K562 (cell line): ENCODE measurements at regions not wholly inside any gene's neighbourhood (a gene's known extent, or its start where the extent isn't known, plus 50 kb on each side); places are given as distances from the start of the nearest gene placed in this dataset.
A peak's percentile ranks its signal among the peaks of the same experiment; 100 is the strongest.

Source experiments
- ATAC-seq: fragments of 200-7000 bp; cut with Tn5 transposase; 3 replicates; pipeline ENCODE4 v1.9.1; 2020; ENCODE audit warnings: moderate library complexity
- BruUV-seq: library from RNA; stranded (reverse); fragments of 400-500 nt; replicated peaks from 2 replicates; lab custom pipeline; 2021; lab: Mats Ljungman, UMichigan
- CTCF ChIA-PET: fragments of 300-600 bp; formaldehyde crosslinking; extraction: SDS; loops from one replicate; lab custom pipeline; 2021; ENCODE audit warnings: low intra/inter-chr PET ratio; lab: Yijun Ruan, JAX
- POLR2A ChIA-PET: fragments of 300-600, 350-650 bp; sonication (Branson Sonifier 250); formaldehyde crosslinking; extraction: SDS; loops from one replicate; lab custom pipeline; 2021; ENCODE audit warnings: antibody characterized with exemption, inconsistent platforms; lab: Yijun Ruan, JAX
- DNase-seq, 4 experiments: peaks; one replicate each; pipeline versions ENCODE4 v3.0.0 to v3.0.0-alpha.2; 2011 to 2018; ENCODE audit warnings: low spot score in 3 of 4, mixed read lengths in 3 of 4; ENCODE audit errors: extremely low read depth in 1 of 4
- FAIRE-seq: peaks from 2 replicates; lab custom pipeline; 2011; peaks lifted over from hg19 to GRCh38; lab: Jason Lieb, UNC
- H2AFZ ChIP-seq: 2 replicates; pipeline ENCODE4 v1.6.0; 2011; ENCODE audit warnings: low read depth, low read length, control low read depth, inconsistent platforms
- H3K27ac ChIP-seq: fragments of 200-600 bp; 3 replicates; pipeline ENCODE4 v1.8.0; 2011; ENCODE audit warnings: low read depth, mild to moderate bottlenecking, control low read depth, inconsistent platforms, low read length, moderate library complexity, mixed read lengths; ENCODE audit errors: extremely low read depth
- H3K27me3 ChIP-seq, 2 experiments: fragments of 300-600 bp in 1 of 2; 2 replicates in 1 of 2; 3 replicates in 1 of 2; pipeline versions ENCODE4 v1.6.0 to v1.8.0; 2011; ENCODE audit warnings: inconsistent platforms in 2 of 2, low read length in 2 of 2, mild to moderate bottlenecking in 1 of 2, mixed read lengths in 1 of 2, moderate library complexity in 1 of 2; ENCODE audit not compliant: control insufficient read depth in 2 of 2, insufficient read depth in 2 of 2
- H3K36me3 ChIP-seq: fragments of 300-600 bp; 3 replicates; pipeline ENCODE4 v1.8.0; 2011; ENCODE audit warnings: mild to moderate bottlenecking, low read length, inconsistent platforms; ENCODE audit not compliant: control insufficient read depth, insufficient read depth
- H3K4me1 ChIP-seq, 2 experiments: fragments of 200-600 bp in 1 of 2; replicated peaks in 1 of 2; 2 replicates in 1 of 2; 3 replicates in 1 of 2; pipeline versions ENCODE4 v1.5.1 to v1.8.0; 2011; ENCODE audit warnings: inconsistent platforms in 2 of 2, low read length in 2 of 2, mild to moderate bottlenecking in 1 of 2, mixed read lengths in 1 of 2, moderate library complexity in 1 of 2; ENCODE audit not compliant: control insufficient read depth in 2 of 2, insufficient read depth in 2 of 2
- H3K4me2 ChIP-seq: 2 replicates; pipeline ENCODE4 v1.6.1; 2011; ENCODE audit warnings: low read length, control low read depth, inconsistent platforms, mixed read lengths; ENCODE audit not compliant: insufficient read depth
- H3K4me3 ChIP-seq: fragments of 200-600 bp; sonication (generic), shearing (Covaris generic); 2 replicates; pipeline ENCODE4 v1.5.1; 2016; ENCODE audit warnings: control low read depth, inconsistent platforms
- H3K79me2 ChIP-seq: fragments of 200-600 bp; 3 replicates; pipeline ENCODE4 v1.8.0; 2011; ENCODE audit warnings: low read length, inconsistent platforms; ENCODE audit not compliant: control insufficient read depth, insufficient read depth
- H3K9ac ChIP-seq, 2 experiments: 2 replicates each; pipeline versions ENCODE4 v1.6.0 to v1.6.1; 2011; ENCODE audit warnings: low read depth in 2 of 2, low read length in 2 of 2, control low read depth in 1 of 2, inconsistent platforms in 1 of 2, mild to moderate bottlenecking in 1 of 2, mixed read lengths in 1 of 2; ENCODE audit not compliant: insufficient read depth in 1 of 2
- H3K9me1 ChIP-seq: one replicate; pipeline ENCODE4 v1.6.0; 2011; ENCODE audit warnings: inconsistent platforms, mild to moderate bottlenecking, low read length, moderate library complexity; ENCODE audit not compliant: control insufficient read depth, insufficient read depth
- H3K9me3 ChIP-seq: replicated peaks from 2 replicates; pipeline ENCODE4 v1.5.1; 2011; ENCODE audit warnings: low read depth, low read length, inconsistent platforms; ENCODE audit not compliant: control insufficient read depth, insufficient read depth
- H4K20me1 ChIP-seq: replicated peaks from 2 replicates; pipeline ENCODE4 v1.6.1; 2011; ENCODE audit warnings: low read length, inconsistent platforms, mixed read lengths; ENCODE audit not compliant: control insufficient read depth, insufficient read depth
- EGR1 ChIP-seq: fragments of 450-650 bp; conservative IDR thresholded peaks from 2 replicates; pipeline ENCODE4 v1.6.1; 2017; ENCODE audit warnings: mild to moderate bottlenecking
- MAZ ChIP-seq, 2 experiments: fragments of 450-650 bp in 1 of 2; sonication (generic) in 1 of 2; formaldehyde crosslinking; IDR thresholded peaks in 1 of 2; conservative IDR thresholded peaks in 1 of 2; 2 replicates each; pipeline versions ENCODE4 v1.4.0 to v1.5.0; 2020; ENCODE audit warnings: mild to moderate bottlenecking in 1 of 2, missing genetic modification reagents in 1 of 2
- NFRKB ChIP-seq: fragments of 450-650 bp; IDR thresholded peaks from 2 replicates; pipeline ENCODE4 v1.6.1; 2016; ENCODE audit warnings: low read depth
- REST ChIP-seq, 2 experiments: fragments of 450-650 bp; formaldehyde crosslinking in 1 of 2; IDR thresholded peaks; 2 replicates each; pipeline versions ENCODE4 v1.4.0 to v1.6.1; 2014 to 2020; ENCODE audit warnings: mild to moderate bottlenecking in 2 of 2, borderline replicate concordance in 1 of 2, low read depth in 1 of 2
- ZNF695 ChIP-seq: fragments of 450-650 bp; formaldehyde crosslinking; IDR thresholded peaks from 2 replicates; pipeline ENCODE4 v1.4.0; 2020; ENCODE audit warnings: mild to moderate bottlenecking, moderate library complexity
- WGBS: fragments of 100-300 bp; shearing (Covaris generic); methylation state at CpG from one replicate; pipeline ENCODE4 v1.1.6; 2016; ENCODE audit warnings: low coverage, mixed read lengths; ENCODE audit not compliant: insufficient coverage; ENCODE audit errors: missing lambda C conversion rate; 5-methylcytosine and 5-hydroxymethylcytosine counted together
- in situ Hi-C: fragments of 300-500 bp; cut with MboI; formaldehyde crosslinking; loops from 4 replicates; pipeline ENCODE4 v1.15.0; 2018; ENCODE audit warnings: inconsistent platforms, mixed read lengths
- intact Hi-C: fragments of 100-400 bp; cut with micrococcal nuclease; formaldehyde crosslinking; loops from 2 replicates; pipeline ENCODE4 v1.14.2; 2022

- CTCF ChIA-PET, result no interaction called here
- Histone ChIP-seq H3K79me2 (no peaks in the 10 kb centered on the region), H3K4me2 (no peak overlapping the region), H3K36me3 (no peaks in the 10 kb centered on the region), H3K4me1 (no peaks in the 10 kb centered on the region), H3K9ac (no peak overlapping the region), H2AFZ (no peak overlapping the region), H3K27ac (no peak overlapping the region), H4K20me1 (no peaks in the 10 kb centered on the region), H3K9me1 (no peaks in the 10 kb centered on the region), H3K27me3 (peaks cover 0 to 5% of the 10 kb centered on the region in 2 experiments; a peak in 1 of 5 replicates), H3K4me3 (no peak overlapping the region), H3K9me3 (no peaks in the 10 kb centered on the region)
- no peak for DNase-seq
- no TSS peak for BruUV-seq
- in situ Hi-C loops, result no loop called here
- 0 out of 2 replicates have a peak, but pooled peaks have one; percentile 42 for TF ChIP-seq ZNF695 (CRISPR knock-in tag)
- TF ChIP-seq EGR1, result no peak
- FAIRE-seq, result no peak
- WGBS, result 0% methylated on average over 2 of the region's 2 CpGs
- POLR2A ChIA-PET, result no interaction called here
- intact Hi-C loops, result no loop called here
- 0 out of 3 replicates have a peak, but pooled peaks have one; percentile 28 for ATAC-seq
Observed at GRCh38 chr7:142450695-142451094, 192.8 kb upstream of the PRSS58 start.

- Histone ChIP-seq H3K79me2 (no peaks in the 10 kb centered on the region), H3K36me3 (no peaks in the 10 kb centered on the region), H3K27me3 (no peaks in the 10 kb centered on the region; a peak in 1 of 5 replicates), H2AFZ (no peak overlapping the region), H3K4me3 (no peak overlapping the region), H3K4me2 (no peak overlapping the region), H3K9me1 (no peaks in the 10 kb centered on the region), H3K4me1 (no peaks in the 10 kb centered on the region), H3K9me3 (no peaks in the 10 kb centered on the region), H3K27ac (no peak overlapping the region), H3K9ac (no peak overlapping the region), H4K20me1 (no peaks in the 10 kb centered on the region)
- intact Hi-C loops, result no loop called here
- no TSS peak for BruUV-seq
- DNase-seq (no peak), ATAC-seq (no peak), FAIRE-seq (no peak)
- POLR2A ChIA-PET, result no interaction called here
- in situ Hi-C loops, result no loop called here
- WGBS, result 0% methylated on average over 8 of the region's 8 CpGs
- CTCF ChIA-PET, result no interaction called here
- TF ChIP-seq REST (IDR thresholded peaks at IDR 0.05; ENCODE audit: borderline replicate concordance), result no peak
- no peak for TF ChIP-seq REST (CRISPR knock-in tag; IDR thresholded peaks at IDR 0.05; ENCODE audit: low read depth)
- no peak for TF ChIP-seq NFRKB
- TF ChIP-seq MAZ (CRISPR knock-in tag; conservative IDR thresholded peaks at IDR 0.05 in 1 of 2, IDR thresholded peaks at IDR 0.05 in 1 of 2), result no peak
Observed at GRCh38 chr7:142450206-142450605, 192.3 kb upstream of the PRSS58 start.
